ENCODE measurements at regions not wholly inside any gene's neighbourhood (a gene's known extent, or its start where the extent isn't known, plus 50 kb on each side); places are given as distances from the start of the nearest gene placed in this dataset.
A peak's percentile ranks its signal among the peaks of the same experiment; 100 is the strongest.

DNA sequence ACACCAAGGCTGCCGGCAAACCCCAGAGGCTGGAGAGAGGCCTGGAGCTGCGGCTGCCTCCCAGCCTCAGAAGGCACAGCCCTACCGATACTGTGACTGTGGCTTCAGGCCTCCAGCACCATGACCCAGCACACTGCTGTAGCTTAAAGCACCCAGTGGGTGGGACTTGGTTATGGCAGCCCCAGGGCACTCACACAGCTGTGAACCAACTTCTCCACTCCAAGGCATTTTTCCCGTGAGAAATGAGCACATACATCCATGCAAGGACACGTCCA is 199.5 kb downstream of the NDUFA10 start:
- Histone ChIP-seq H3K4me2 (no peak overlapping the region), H3K9me2 (ENCODE audit: insufficient read depth) (no peaks in the 10 kb centered on the region), H3F3A (replicated peaks; ENCODE audit: low read depth) (no peaks in the 10 kb centered on the region), H2AFZ (no peak overlapping the region), H3K79me2 (replicated peaks; ENCODE audit: insufficient read depth) (no peaks in the 10 kb centered on the region), H3K27me3 (ENCODE audit: insufficient read depth) (no peaks in the 10 kb centered on the region), H3K4me3 (no peak overlapping the region), H4K20me1 (replicated peaks; ENCODE audit: insufficient read depth) (no peaks in the 10 kb centered on the region), H3K4me1 (ENCODE audit: insufficient read depth) (no peaks in the 10 kb centered on the region), H3K27ac (ENCODE audit: low read depth) (no peak overlapping the region), H3K36me3 (ENCODE audit: insufficient read depth) (no peaks in the 10 kb centered on the region)
- Mint-ChIP-seq H3K27ac (no peak overlapping the region), H3K27me3 (ENCODE audit: insufficient read depth, low read depth, poor library complexity) (peaks cover 18% of the 10 kb centered on the region), H3K4me3 (no peak overlapping the region), H3K4me1 (peaks cover 8% of the 10 kb centered on the region), H3K36me3 (ENCODE audit: low read depth) (no peaks in the 10 kb centered on the region), H3K9me3 (no peaks in the 10 kb centered on the region)
- TF ChIP-seq NANOG (IDR thresholded peaks at IDR 0.05; ENCODE audit: borderline replicate concordance) (no peak), CREB1 (CRISPR knock-in tag; IDR thresholded peaks at IDR 0.05; ENCODE audit: low read depth) (no peak)
- DNase-seq (ENCODE audit: low spot score) (no peak), ATAC-seq (no peak)

DNA sequence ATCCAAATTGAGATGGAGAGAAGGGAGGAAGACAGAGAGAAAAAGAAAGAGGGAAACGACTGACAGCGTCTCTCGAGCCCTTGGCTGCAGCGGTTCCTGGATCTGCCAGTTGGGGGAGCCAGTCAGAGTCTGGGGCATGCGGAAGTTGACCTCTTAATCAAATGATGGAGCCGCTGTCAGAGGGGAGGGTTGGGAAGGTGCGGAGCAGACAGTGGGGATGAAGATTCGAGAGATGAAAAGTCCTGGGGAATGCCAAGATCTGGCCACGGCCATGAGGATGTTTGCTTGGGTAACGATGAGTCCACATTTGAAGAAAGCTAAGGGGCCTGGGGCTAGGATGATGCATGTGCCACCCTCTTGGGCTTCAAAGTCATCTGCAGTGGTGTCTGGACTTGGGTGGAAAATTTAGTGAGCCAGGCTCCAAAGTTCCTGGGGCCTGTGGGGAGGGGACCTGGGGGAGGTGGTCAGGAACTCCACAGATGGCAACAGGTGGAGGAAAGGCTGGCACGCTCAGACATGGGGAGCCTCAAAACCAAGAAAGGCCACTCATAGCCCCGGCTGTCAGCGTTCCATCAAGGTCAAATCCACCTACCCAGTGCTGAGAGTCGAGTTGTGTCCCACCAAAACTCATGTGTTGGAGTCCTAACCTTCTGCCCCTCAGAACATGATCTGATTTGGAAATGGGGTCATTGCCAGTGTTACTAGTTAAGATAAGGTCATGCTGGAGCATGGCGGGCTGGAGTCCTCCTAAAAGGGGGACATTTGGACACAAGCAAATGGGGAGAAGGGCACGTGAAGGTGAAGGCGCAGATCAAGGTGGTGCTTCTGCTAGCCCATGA is 200.1 kb downstream of the NDUFA10 start:
- no peaks in the 10 kb centered on the region for H3K36me3 ChIP-seq (ENCODE audit: insufficient read depth)
- Mint-ChIP-seq H3K4me1 (peaks cover 6% of the 10 kb centered on the region), H3K4me3 (peak overlapping the region; percentile 46; the same call in 2 of the 3 replicates), H3K36me3 (ENCODE audit: low read depth) (no peaks in the 10 kb centered on the region), H3K9me3 (no peaks in the 10 kb centered on the region), H3K27ac (no peak overlapping the region), H3K27me3 (ENCODE audit: insufficient read depth, low read depth, poor library complexity) (peaks cover 19% of the 10 kb centered on the region)
- peak; percentile 71 for DNase-seq (ENCODE audit: low spot score)
- no peaks in the 10 kb centered on the region for H3K9me2 ChIP-seq (ENCODE audit: insufficient read depth)
- H3K27ac ChIP-seq (ENCODE audit: low read depth): no peak overlapping the region
- H4K20me1 ChIP-seq (replicated peaks; ENCODE audit: insufficient read depth): no peaks in the 10 kb centered on the region
- no peaks in the 10 kb centered on the region for H3F3A ChIP-seq (replicated peaks; ENCODE audit: low read depth)
- H2AFZ ChIP-seq: no peak overlapping the region
- peak overlapping the region; percentile 42; the same call in 1 of the 2 replicates for H3K4me2 ChIP-seq
- H3K4me3 ChIP-seq: 0 out of 2 replicates have a peak overlapping the region, but pooled peaks have one; percentile 26
- peak; percentile 79 for ATAC-seq
- H3K79me2 ChIP-seq (replicated peaks; ENCODE audit: insufficient read depth): no peaks in the 10 kb centered on the region
- no peaks in the 10 kb centered on the region for H3K4me1 ChIP-seq (ENCODE audit: insufficient read depth)
- no peak for TF ChIP-seq CREB1 (CRISPR knock-in tag; IDR thresholded peaks at IDR 0.05; ENCODE audit: low read depth)
- no peak for TF ChIP-seq JUNB (IDR thresholded peaks at IDR 0.05; ENCODE audit: unreplicated experiment)
- no peak for TF ChIP-seq POLR2AphosphoS5 (IDR thresholded peaks at IDR 0.05; ENCODE audit: low read depth)
- TF ChIP-seq, protein P1, sequence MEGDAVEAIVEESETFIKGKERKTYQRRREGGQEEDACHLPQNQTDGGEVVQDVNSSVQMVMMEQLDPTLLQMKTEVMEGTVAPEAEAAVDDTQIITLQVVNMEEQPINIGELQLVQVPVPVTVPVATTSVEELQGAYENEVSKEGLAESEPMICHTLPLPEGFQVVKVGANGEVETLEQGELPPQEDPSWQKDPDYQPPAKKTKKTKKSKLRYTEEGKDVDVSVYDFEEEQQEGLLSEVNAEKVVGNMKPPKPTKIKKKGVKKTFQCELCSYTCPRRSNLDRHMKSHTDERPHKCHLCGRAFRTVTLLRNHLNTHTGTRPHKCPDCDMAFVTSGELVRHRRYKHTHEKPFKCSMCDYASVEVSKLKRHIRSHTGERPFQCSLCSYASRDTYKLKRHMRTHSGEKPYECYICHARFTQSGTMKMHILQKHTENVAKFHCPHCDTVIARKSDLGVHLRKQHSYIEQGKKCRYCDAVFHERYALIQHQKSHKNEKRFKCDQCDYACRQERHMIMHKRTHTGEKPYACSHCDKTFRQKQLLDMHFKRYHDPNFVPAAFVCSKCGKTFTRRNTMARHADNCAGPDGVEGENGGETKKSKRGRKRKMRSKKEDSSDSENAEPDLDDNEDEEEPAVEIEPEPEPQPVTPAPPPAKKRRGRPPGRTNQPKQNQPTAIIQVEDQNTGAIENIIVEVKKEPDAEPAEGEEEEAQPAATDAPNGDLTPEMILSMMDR (conservative IDR thresholded peaks at IDR 0.05; ENCODE audit: low read depth in 2 of 2): peak; percentile 53 to 63
- TF ChIP-seq ZNF114 (CRISPR knock-in tag; IDR thresholded peaks at IDR 0.05): no peak
- TF ChIP-seq, protein P2, sequence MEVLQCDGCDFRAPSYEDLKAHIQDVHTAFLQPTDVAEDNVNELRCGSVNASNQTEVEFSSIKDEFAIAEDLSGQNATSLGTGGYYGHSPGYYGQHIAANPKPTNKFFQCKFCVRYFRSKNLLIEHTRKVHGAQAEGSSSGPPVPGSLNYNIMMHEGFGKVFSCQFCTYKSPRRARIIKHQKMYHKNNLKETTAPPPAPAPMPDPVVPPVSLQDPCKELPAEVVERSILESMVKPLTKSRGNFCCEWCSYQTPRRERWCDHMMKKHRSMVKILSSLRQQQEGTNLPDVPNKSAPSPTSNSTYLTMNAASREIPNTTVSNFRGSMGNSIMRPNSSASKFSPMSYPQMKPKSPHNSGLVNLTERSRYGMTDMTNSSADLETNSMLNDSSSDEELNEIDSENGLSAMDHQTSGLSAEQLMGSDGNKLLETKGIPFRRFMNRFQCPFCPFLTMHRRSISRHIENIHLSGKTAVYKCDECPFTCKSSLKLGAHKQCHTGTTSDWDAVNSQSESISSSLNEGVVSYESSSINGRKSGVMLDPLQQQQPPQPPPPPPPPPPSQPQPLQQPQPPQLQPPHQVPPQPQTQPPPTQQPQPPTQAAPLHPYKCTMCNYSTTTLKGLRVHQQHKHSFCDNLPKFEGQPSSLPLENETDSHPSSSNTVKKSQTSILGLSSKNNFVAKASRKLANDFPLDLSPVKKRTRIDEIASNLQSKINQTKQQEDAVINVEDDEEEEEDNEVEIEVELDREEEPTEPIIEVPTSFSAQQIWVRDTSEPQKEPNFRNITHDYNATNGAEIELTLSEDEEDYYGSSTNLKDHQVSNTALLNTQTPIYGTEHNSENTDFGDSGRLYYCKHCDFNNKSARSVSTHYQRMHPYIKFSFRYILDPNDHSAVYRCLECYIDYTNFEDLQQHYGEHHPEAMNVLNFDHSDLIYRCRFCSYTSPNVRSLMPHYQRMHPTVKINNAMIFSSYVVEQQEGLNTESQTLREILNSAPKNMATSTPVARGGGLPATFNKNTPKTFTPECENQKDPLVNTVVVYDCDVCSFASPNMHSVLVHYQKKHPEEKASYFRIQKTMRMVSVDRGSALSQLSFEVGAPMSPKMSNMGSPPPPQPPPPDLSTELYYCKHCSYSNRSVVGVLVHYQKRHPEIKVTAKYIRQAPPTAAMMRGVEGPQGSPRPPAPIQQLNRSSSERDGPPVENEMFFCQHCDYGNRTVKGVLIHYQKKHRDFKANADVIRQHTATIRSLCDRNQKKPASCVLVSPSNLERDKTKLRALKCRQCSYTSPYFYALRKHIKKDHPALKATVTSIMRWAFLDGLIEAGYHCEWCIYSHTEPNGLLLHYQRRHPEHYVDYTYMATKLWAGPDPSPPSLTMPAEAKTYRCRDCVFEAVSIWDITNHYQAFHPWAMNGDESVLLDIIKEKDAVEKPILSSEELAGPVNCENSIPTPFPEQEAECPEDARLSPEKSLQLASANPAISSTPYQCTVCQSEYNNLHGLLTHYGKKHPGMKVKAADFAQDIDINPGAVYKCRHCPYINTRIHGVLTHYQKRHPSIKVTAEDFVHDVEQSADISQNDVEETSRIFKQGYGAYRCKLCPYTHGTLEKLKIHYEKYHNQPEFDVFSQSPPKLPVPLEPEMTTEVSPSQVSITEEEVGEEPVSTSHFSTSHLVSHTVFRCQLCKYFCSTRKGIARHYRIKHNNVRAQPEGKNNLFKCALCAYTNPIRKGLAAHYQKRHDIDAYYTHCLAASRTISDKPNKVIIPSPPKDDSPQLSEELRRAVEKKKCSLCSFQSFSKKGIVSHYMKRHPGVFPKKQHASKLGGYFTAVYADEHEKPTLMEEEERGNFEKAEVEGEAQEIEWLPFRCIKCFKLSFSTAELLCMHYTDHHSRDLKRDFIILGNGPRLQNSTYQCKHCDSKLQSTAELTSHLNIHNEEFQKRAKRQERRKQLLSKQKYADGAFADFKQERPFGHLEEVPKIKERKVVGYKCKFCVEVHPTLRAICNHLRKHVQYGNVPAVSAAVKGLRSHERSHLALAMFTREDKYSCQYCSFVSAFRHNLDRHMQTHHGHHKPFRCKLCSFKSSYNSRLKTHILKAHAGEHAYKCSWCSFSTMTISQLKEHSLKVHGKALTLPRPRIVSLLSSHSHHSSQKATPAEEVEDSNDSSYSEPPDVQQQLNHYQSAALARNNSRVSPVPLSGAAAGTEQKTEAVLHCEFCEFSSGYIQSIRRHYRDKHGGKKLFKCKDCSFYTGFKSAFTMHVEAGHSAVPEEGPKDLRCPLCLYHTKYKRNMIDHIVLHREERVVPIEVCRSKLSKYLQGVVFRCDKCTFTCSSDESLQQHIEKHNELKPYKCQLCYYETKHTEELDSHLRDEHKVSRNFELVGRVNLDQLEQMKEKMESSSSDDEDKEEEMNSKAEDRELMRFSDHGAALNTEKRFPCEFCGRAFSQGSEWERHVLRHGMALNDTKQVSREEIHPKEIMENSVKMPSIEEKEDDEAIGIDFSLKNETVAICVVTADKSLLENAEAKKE (CRISPR knock-in tag; IDR thresholded peaks at IDR 0.05): no peak
- TF ChIP-seq, protein P3, sequence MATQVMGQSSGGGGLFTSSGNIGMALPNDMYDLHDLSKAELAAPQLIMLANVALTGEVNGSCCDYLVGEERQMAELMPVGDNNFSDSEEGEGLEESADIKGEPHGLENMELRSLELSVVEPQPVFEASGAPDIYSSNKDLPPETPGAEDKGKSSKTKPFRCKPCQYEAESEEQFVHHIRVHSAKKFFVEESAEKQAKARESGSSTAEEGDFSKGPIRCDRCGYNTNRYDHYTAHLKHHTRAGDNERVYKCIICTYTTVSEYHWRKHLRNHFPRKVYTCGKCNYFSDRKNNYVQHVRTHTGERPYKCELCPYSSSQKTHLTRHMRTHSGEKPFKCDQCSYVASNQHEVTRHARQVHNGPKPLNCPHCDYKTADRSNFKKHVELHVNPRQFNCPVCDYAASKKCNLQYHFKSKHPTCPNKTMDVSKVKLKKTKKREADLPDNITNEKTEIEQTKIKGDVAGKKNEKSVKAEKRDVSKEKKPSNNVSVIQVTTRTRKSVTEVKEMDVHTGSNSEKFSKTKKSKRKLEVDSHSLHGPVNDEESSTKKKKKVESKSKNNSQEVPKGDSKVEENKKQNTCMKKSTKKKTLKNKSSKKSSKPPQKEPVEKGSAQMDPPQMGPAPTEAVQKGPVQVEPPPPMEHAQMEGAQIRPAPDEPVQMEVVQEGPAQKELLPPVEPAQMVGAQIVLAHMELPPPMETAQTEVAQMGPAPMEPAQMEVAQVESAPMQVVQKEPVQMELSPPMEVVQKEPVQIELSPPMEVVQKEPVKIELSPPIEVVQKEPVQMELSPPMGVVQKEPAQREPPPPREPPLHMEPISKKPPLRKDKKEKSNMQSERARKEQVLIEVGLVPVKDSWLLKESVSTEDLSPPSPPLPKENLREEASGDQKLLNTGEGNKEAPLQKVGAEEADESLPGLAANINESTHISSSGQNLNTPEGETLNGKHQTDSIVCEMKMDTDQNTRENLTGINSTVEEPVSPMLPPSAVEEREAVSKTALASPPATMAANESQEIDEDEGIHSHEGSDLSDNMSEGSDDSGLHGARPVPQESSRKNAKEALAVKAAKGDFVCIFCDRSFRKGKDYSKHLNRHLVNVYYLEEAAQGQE (IDR thresholded peaks at IDR 0.05; ENCODE audit: unreplicated experiment): no peak
- no peak for TF ChIP-seq STAT1 (IDR thresholded peaks at IDR 0.05; ENCODE audit: unreplicated experiment)
- H3K27me3 ChIP-seq (ENCODE audit: insufficient read depth): no peaks in the 10 kb centered on the region
